OCI-LY7 (cell line): ENCODE measurements at regions not wholly inside any gene's neighbourhood (a gene's known extent, or its start where the extent isn't known, plus 50 kb on each side); places are given as distances from the start of the nearest gene placed in this dataset.

Source experiments
- EZH2phosphoT487 ChIP-seq: fragments of 200-600 bp; sonication (generic); IDR thresholded peaks from 2 replicates; pipeline ENCODE4 v1.6.1; 2018; ENCODE audit warnings: low read depth, borderline replicate concordance, mild to moderate bottlenecking, mixed run types, antibody characterized with exemption, low read length, moderate library complexity, mixed read lengths
- TF ChIP-seq, protein P1 (sequence below): fragments of 200-600 bp; sonication (generic); conservative IDR thresholded peaks from 2 replicates; pipeline ENCODE4 v1.5.1; 2014; ENCODE audit warnings: mild to moderate bottlenecking, antibody characterized with exemption, low read length, moderate library complexity, mixed read lengths

DNA sequence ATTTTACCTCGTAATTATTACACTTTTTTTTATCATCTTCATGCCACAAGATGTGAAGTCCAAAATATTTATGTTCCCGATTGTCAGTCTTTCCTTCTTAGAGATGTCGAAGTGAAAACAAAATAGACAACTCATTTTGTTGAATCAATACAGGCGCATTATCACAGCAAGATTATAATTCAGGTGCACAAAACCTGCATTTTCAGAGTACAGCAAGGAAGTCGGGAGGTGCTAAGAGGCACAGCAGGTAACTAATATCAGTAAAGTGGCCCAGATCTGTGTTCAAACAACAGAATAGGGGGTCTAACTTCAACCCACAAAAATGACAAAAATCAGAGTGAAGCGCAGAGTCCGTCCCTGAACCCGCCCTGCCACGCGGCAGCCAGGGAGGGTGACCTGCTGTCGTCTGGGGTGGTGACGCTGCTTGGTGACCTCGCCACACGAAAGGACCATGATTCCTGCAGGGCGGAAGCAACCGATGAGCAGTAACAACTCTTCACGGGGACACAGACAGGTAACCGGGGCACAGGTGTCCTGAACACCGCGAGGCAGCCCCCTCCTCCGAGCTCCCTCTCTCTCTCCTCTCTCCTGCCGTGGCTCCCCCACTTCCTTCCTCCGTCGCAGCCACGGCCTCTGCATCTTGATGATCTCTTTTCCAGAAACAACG lies 50.9 kb upstream of the SPACA7 start:
- TF ChIP-seq, protein P1, sequence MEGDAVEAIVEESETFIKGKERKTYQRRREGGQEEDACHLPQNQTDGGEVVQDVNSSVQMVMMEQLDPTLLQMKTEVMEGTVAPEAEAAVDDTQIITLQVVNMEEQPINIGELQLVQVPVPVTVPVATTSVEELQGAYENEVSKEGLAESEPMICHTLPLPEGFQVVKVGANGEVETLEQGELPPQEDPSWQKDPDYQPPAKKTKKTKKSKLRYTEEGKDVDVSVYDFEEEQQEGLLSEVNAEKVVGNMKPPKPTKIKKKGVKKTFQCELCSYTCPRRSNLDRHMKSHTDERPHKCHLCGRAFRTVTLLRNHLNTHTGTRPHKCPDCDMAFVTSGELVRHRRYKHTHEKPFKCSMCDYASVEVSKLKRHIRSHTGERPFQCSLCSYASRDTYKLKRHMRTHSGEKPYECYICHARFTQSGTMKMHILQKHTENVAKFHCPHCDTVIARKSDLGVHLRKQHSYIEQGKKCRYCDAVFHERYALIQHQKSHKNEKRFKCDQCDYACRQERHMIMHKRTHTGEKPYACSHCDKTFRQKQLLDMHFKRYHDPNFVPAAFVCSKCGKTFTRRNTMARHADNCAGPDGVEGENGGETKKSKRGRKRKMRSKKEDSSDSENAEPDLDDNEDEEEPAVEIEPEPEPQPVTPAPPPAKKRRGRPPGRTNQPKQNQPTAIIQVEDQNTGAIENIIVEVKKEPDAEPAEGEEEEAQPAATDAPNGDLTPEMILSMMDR, result no peak
- TF ChIP-seq EZH2phosphoT487, result no peak
